Tongue (tissue), 1 donor: ENCODE measurements at regions not wholly inside any gene's neighbourhood (a gene's known extent, or its start where the extent isn't known, plus 50 kb on each side); places are given as distances from the start of the nearest gene placed in this dataset.
A peak's percentile ranks its signal among the peaks of the same experiment; 100 is the strongest.

ENCODE experiments used
- DNase-seq: peaks from one replicate; pipeline ENCODE4 v3.0.0-alpha.2; 2015

DNA sequence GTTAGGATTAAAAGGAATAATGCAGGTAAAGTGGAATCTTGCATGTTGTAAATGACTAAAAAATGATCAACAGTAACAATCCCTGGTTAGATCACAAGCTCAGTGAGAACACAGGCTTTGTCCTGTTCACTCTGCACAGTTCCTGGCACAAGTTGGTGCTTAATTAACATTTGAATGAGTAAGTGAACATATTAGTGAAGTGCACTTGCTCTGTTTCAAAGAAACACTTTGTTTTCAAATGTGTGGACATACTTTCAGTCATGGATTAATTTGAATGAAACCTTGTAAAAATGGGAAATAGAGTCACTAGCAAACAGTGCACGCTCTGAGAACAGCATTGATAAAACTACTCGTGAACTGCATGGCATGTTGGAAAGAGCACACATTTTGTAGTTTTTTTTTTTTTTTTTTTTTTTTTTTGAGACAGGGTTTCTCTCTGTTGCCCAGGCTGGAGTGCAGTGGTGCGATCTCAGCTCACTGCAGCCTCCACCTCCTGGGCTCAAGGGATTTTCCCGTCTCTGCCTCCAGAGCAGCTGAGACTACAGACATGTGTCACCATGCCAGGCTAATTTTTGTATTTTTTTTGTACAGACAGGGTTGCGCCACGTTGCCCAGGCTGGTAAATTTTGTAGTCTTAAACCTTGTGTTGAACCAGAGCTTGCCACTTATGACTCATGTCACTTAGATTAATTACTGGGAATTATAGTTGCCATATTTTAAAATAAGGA, 159.9 kb downstream of the LURAP1L start:
- DNase-seq: no peak

DNA sequence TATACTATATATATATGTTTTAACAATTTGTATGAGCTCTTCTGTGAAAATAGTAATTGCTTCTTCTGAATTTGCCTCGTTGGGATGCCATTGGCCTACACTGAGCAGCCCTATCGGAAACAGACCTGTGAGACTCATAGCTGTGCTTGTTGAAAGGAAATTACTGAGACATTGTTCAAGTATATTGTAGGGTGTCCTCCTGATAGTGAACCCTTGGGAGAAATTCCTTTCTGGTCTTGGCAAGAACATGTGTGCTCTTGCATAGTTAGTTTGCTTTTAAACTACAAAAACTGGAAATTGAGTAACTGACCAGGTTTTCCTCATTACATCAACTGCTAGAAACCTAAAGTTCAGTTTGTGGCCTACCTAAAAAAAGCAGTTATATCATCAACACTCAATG, 160.9 kb downstream of the LURAP1L start:
- no peak for DNase-seq

DNA sequence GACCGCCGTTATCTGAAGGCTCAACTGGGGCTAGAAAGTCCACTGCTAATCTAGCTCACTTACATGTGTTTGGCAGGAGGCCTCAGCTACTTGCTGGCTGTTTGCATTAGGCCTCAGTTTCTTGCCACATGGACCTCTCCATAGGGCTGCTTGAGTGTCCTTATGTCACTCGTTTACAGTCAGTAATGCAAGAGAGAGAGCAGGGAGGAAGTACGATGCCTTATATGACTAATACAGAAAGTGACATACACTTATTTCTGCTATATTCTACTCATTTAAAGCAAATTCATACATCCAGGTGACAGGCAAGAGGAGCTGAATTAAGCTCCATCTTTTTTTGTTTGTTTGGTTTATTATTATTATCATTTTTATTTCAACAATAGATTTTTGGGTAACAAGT, 179.6 kb downstream of the LURAP1L start:
- no peak for DNase-seq

DNA sequence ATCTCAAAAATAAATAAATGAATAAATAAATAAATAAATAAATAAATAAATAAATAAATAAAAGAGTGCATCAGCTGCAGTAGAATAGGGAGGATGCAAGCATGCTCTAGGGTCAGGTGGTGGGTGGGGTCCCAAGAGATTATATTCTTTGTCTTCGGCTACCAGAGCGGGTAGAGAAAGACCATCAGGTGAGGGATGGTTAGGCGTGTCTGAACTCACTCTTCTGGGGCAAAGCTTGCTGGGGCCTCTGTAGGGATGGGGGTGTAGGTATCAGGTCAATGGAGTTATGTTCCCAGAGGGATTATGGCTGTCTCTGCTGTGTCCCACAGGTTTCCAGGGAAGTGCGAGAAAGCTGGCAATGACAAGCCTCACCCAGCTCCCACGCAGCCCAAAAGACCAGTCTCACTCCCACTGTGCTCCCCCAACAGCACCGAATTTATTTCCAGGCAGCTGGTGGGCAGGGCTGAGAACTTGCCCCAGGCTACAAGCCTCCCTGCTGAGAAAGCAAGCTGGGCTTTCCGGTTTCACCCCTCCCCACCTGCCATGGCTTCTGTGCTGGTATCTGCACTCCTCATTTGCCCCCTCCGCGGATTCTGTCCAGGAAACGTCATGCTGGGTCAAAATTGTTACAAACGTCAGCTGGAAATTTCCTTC, 180.8 kb downstream of the LURAP1L start:
- DNase-seq: no peak

DNA sequence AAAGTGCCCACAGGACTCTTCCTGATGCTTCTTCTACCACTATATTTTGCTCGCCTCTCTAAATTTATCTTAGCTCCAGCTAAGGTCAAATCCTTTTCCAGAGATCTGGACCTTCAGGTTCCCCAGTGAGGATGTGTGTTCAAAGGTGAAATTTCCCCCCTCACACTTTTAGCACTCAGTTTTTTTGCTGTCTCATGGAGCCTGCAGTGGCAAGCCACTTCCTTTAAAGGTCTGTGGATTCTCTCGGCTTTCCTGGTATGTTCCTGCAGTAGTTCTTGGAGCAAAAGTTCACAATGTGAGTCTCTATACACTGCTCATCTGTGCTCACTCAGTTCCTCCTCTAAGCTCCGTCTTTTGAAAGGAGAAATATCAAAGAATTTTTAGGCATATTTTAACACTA, 181.4 kb downstream of the LURAP1L start:
- no peak for DNase-seq

DNA sequence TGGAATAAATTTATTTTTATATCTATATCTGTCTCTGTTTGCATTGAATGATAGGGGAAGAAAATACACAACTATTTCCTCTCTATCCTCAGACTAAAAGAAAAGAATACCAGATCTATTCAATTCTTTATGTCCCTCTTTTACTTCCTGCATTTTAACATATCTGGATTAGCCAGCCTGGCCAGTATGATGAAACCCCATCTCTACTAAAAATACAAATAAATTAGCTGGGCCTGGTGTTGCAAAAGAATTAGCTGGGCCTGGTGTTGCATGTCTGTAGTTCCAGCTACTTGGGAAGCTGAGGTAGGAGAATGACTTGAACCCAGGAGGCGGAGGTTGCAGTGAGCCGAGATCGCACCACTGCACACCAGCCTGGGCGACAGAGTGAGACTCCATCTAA, 182.0 kb downstream of the LURAP1L start:
- no peak for DNase-seq

DNA sequence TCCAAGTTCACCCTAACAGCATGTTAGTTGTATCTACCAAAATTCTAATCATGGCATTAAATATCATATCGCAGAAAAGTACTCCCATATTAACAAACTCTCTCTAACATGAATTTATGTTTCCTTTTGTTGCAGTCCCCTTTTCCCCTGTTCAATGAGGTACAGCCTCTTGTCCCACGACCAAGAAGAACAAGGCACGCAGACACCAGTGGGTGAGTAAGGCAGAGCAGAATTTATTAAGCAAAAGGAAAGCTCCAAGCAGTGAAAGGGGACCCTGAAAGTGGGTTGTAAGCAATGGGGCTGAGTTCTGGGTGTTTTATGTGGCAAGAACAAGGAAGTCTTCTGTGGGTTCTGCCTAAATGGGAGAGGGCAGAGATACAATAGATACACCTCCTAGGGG, 183.5 kb downstream of the LURAP1L start:
- DNase-seq: no peak

DNA sequence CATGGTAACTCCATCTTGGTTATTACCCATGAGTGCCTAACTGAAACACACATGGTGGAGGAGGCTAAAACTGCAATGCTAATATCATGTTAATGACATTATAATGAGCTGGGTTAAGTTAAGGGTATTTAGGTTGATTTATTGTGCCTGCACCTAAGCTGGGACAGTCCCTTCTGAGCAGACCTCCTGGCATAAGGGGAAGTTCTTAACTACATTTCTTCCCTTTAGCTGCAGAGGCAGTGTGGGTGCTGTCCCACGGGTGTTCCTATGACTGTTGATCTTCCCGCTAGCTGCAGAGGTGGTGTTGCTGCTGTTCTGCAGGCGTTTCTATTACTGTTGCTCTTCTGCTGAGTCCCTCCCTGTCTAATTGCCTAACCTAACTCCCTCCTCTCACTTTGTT, 183.9 kb downstream of the LURAP1L start:
- DNase-seq: no peak

DNA sequence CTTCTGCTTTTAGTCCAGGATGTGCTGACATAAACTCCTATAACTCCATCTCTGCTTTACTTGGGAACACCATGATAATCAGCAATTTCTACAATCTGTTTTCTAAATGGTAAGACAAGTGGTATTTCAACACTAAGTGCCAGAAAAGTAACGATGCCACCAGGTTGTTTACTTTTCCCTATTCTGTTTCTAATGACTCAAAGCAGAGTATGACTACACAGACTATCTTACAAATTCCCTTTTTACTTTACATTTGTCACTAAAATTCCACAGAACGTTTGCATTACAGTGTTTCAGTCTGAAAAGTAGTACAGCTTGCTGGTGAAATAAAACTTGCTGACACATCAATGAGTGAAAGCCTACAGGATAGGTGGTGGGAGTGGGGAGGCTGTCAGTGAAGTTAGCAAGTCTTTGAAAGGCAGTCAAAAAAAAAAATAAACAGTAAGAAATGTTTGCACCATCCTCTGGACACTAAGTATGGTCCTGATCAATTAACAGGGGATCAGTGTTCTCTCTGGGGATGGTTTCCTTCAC, 186.5 kb downstream of the LURAP1L start:
- no peak for DNase-seq

DNA sequence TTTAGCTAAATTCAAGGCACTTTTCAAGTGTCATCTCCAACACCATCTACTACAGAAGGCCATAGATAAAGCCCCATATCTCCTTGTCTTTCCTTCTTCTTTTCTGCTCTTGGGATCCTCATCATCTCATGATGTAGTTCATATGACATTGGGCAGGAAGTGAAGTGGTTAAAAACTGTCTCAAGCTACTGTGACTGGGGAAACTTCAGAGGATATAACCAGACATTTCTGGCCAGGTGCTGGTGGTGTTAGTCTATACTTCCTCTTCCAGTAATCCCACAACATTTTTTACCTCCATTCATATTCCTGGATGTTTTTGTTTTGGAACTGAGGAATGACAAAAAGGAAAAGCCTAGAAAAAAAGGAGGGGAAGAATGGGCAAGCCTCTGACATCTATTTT, 188.7 kb downstream of the LURAP1L start:
- no peak for DNase-seq

DNA sequence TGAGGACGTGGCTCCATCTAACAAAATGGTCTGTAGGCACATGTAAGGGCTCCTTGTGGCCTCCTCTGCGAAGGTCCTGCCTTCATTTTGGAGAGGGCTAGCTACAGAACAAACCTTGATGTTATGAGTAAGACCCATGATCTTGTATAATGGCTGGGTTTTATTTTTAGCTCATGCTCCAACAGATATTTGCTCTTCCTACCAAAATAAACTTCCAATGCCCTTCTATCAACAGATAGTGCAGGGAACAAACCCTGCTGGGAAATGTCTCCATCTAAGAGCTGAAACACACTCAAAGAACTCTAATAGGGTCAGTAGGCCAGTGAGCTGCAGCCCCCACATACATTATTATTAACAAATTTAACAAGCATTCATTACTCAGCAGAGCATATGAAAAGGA, 189.5 kb downstream of the LURAP1L start:
- DNase-seq: no peak

DNA sequence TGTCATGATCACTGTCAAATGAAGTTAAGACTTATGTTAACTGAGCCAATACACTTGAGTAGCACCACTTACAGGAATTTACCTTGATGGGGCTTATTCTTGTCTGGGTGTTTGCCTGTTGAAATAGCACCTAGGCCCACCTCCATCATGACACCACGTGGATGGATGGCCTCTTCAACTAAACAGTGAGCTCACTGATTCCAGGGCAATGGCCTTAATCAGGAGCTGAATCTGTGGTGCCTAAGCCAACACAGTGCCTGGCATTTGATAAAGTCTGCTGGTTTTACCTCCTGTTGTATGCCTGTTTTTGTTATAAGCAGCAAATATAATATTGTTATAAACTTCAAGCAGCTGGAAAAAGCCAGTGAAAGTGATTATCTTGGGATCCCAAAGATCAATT, 190.5 kb downstream of the LURAP1L start:
- no peak for DNase-seq

DNA sequence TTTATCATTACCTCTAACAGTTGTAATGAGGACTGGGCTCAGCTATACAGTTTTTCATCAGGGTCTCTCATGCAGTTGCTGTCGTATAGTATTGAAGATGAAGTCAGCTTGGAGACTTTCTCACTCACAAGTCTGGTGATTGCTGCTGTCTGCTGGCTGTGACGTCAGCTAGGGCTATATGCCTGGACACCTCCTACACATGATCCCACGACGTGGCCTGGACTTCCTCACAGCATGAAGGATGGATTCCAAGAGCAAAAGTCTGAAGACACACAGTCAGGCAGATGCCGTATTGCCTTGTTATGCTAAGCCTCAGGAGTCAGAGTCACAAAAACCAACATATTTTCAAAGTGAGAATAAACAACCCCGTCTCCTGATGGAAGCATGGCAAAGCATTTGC, 193.3 kb downstream of the LURAP1L start:
- peak; percentile 11 for DNase-seq

DNA sequence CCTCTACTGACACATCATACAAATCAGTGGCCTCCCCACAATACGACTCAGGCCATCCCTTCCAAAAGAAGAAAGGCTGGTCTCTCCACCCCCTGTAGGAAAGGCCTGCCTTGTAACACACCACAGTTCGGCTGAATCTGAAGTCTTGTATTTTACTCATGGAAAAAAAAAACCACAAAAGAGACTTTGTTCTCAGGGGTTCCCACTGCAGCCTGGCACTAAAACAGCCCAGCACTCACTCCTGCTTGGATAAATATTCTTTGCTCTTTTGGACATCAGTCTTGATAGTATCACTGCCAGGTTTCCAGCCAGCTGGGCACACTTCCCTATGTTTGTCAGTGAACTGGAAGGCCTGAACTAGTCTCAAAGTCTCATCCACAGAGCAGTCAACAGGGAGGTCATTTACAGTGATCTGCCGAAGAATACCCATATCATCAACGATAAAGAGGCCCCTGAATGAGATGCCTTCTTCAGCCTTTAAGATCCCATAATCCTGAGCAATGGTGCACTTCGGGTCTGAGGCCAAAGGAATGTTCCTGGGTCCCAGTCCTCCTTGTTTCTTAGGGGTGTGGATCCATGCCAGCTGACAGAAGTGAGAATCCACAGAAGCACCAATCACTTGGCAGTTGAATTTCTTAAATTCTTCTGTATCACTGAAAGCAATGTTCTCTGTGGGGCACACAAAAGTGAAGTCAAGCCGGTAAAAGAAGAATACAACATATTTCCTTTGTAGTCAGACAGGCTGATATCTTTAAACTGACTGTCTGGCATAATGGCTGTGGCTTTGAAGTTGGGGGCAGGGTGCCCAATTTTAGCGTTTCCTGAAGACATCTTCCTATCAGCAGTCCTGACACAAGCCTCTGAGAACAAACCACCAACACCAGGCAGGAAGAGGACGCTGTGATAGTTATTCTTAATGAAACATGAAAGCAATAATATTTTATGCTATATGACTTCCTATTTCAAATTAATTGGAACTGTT, 198.1 kb downstream of the LURAP1L start:
- DNase-seq: peak; percentile 63

DNA sequence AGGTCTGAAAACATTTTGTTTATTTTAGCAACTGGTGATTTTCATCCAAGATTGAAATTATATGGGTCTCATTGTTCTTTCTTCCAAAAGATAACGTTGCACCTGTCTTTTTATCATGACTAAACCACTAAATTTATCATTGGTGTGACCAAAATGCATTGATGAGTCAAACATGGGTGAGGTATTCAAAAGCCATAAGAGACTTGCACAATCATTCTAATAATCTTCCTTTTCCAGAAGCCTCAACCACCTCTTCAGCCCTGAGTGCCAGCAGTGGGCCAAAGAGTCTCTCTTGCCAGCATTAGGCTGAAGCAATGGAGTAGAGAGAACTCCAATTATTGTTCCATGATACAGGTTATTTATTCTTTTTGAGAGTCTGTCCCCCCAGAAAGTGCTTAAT, 198.9 kb downstream of the LURAP1L start:
- no peak for DNase-seq

DNA sequence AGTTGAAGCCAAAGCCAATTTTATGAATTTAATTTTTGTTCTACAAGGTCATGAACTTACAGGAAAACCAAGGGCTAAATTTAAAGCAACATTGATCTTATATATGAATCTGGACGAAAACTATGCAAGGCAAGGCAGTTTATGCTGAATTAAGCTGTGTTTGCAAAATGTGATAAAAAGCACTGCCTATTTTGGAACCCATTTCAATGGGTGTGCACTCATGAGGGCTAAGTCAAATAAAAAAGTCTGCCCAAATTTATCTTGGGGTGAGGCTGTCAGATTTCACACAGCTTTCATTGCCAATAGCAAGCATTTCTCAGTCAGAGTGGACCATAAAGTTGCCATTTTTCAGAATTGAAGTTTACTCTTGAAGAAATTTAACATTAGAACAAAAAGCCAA, 199.9 kb downstream of the LURAP1L start:
- no peak for DNase-seq

DNA sequence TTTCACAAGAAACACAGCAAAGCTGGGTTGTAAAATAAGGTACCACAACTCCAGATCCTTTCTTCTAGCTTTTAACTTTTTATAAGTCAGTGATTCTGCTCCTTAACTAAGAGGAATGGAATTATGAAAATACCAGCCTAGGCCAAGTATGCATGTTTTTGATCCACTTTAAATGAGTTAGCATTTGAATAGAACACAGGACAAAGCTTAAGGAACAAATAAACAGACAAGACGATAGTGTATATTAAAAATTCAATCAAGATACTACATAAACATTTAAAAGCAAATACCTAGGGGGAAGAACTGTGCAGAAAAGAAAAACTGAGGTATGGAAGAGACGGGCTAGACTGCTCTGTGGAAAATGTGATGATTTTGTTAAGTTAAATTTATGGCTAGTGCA, 200.7 kb downstream of the LURAP1L start:
- no peak for DNase-seq

DNA sequence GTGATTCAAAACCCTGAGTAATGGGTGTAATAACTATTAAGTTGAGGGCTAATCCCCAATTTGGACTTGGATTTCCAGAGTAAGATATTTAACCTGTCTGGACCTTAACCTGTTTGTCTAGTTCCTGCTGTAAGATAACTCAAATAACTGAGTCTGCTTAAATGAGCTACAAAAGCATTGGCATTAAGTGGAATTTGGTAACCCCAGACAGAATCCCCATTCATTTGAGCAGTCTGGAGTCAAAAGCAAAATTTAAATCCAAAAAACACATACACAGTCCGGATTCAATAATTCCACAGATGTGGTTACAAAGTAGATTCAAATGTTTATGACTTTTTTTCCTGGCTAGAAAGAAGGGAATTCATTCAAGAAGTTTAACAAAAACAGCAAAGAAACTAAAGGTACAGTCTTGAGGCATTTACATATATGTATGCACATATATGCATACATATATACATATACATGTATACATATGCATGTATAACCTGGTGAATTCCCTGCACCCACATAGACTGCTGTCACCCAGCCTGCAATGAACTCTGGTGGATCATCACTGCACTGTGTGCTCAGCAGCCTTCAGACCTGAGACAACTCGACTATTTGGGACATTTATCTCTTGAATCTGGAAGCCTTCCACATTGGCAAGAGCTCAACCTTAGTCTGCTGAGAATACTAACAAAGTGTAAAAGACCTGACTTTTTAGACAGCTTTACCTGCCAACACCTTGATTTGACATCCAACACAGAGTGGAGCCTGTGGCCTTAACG, 205.4 kb downstream of the LURAP1L start:
- DNase-seq: peak; percentile 18

DNA sequence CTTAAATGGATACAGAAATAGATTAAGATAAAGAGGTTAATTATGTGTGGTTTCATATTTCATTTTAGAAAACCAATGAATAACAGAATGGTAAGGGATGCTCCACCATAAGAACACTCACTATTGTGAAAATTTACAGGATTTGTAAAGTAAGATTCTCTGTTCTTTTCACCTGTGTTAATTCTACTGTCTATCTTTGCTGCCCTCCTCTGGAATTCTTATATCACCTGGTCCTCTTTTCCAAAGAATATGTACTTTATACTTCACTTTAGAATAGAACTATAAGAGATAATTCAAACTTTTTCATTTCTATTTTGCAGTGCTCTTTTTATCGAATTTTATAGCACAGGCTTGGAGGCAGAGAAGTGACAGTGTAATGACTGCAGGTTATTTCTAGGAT, 213.4 kb downstream of the LURAP1L start:
- peak; percentile 11 for DNase-seq

DNA sequence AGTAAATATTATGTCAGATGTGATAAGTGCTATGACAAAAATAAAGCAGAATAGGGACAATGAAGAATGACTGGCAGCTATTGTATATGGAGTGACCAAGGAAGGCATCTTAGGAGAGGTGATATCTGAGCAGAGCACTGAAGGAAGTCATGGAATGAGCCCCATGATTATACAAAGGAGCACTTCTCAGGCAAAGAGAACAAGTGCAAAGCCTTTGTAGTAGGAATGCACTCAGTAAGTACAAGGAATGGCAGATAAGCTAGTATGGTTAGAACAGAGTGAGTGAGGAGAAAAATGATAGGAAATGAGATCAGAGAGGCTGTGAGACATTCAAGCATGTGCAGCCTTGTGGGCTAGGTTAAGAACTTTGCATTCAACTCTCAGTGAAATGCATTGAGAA, 214.8 kb downstream of the LURAP1L start:
- DNase-seq: no peak

DNA sequence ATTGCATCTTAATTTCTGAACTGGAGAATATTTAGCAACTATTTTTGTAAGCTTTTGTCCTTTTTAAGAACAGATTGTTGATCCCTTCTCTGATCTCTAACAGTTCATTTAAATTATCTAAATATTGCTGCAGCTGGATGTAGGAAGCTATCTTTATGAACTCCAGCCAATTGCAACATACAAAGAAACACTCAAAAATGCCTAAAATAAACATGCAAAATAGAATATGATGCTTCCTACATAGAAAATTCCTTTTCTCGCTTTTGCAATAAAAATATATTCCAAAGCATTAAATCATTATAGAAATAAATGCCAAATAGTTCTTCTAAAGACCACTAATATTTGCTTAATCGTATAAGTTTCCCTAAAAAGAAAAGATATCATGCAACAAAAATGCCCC, 218.6 kb downstream of the LURAP1L start:
- no peak for DNase-seq

DNA sequence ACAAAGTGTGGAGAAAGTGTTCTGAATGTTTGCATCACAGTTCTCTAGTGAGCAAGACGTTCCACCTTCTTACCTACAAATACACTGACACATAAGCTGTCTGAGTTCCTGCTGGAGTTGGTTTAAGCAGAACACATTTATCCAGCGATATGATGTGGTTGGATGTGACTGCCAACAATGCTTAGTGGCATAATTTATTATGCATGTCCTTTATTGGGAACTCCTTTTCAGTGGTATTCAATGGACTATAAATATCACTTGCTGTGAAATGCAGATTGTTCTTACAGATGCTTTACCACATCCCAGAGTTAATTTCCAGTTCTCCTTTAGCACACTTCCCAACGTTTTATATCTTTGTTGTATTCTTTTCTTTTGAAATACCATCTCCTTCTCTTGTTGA, 222.2 kb downstream of the LURAP1L start:
- DNase-seq: no peak
